ENCODE measurements at regions not wholly inside any gene's neighbourhood (a gene's known extent, or its start where the extent isn't known, plus 50 kb on each side); places are given as distances from the start of the nearest gene placed in this dataset.

DNA sequence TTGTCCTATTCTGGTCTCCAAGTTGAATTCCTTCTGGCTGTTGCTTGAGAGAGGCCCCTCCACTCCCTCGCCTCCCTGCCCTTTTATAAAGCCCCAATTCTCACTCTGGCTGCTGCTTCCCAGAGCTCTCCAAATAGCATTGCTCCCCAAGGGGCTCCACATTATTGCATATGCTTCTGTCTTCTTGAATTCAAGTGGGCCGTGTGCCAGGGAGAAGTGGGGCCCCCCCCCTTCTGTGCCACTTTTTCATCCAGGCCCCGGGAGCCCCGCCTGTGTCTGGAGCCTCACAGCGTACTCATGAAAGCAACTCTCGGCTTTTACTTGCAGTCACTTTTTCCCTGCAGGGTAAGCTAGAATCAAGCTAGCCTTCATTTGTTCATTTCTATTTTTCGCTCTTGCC is 265.1 kb downstream of the CCSER2 start:
- no peaks in the 10 kb centered on the region for H3K27me3 ChIP-seq (ENCODE audit: low read length)
- H2AFZ ChIP-seq (ENCODE audit: low read depth, low read length, severe bottlenecking), result no peak overlapping the region
- H3K79me2 ChIP-seq (ENCODE audit: insufficient read depth, low read length), result no peaks in the 10 kb centered on the region
- H3K9ac ChIP-seq (ENCODE audit: low read length), result no peak overlapping the region
- no peak overlapping the region for H3K4me3 ChIP-seq (ENCODE audit: insufficient read depth, low read length, poor library complexity, severe bottlenecking)
- no peaks in the 10 kb centered on the region for H3F3A ChIP-seq (ENCODE audit: insufficient read depth)
- H3K9me3 ChIP-seq (ENCODE audit: insufficient read depth, low read length), result no peaks in the 10 kb centered on the region
- H3K36me3 ChIP-seq (ENCODE audit: low read length), result no peaks in the 10 kb centered on the region
- no peak overlapping the region for H3K27ac ChIP-seq (ENCODE audit: low read depth, low read length)
- H3K4me2 ChIP-seq (ENCODE audit: low read depth, low read length, poor library complexity, severe bottlenecking), result no peak overlapping the region
- no peaks in the 10 kb centered on the region for H3K9me2 ChIP-seq (replicated peaks; ENCODE audit: insufficient read depth, low read length)
- TF ChIP-seq EZH2phosphoT487 (conservative IDR thresholded peaks at IDR 0.05; ENCODE audit: low read length), result no peak
- TF ChIP-seq, protein P1, sequence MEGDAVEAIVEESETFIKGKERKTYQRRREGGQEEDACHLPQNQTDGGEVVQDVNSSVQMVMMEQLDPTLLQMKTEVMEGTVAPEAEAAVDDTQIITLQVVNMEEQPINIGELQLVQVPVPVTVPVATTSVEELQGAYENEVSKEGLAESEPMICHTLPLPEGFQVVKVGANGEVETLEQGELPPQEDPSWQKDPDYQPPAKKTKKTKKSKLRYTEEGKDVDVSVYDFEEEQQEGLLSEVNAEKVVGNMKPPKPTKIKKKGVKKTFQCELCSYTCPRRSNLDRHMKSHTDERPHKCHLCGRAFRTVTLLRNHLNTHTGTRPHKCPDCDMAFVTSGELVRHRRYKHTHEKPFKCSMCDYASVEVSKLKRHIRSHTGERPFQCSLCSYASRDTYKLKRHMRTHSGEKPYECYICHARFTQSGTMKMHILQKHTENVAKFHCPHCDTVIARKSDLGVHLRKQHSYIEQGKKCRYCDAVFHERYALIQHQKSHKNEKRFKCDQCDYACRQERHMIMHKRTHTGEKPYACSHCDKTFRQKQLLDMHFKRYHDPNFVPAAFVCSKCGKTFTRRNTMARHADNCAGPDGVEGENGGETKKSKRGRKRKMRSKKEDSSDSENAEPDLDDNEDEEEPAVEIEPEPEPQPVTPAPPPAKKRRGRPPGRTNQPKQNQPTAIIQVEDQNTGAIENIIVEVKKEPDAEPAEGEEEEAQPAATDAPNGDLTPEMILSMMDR (IDR thresholded peaks at IDR 0.05; ENCODE audit: insufficient read depth, low read length, poor library complexity, severe bottlenecking), result no peak
- H4K20me1 ChIP-seq (ENCODE audit: low read depth, low read length), result no peaks in the 10 kb centered on the region

GRCh38 chr10:84596585-84596984 is 268.2 kb downstream of the CCSER2 start:
- TF ChIP-seq, protein P1 (IDR thresholded peaks at IDR 0.05; ENCODE audit: insufficient read depth, low read length, poor library complexity, severe bottlenecking), result no peak
- TF ChIP-seq EZH2phosphoT487 (conservative IDR thresholded peaks at IDR 0.05; ENCODE audit: low read length), result no peak
- Histone ChIP-seq H3K79me2 (ENCODE audit: insufficient read depth, low read length) (no peaks in the 10 kb centered on the region), H2AFZ (ENCODE audit: low read depth, low read length, severe bottlenecking) (no peak overlapping the region), H3K27me3 (ENCODE audit: low read length) (no peaks in the 10 kb centered on the region), H3F3A (ENCODE audit: insufficient read depth) (no peaks in the 10 kb centered on the region), H3K9me3 (ENCODE audit: insufficient read depth, low read length) (no peaks in the 10 kb centered on the region), H3K4me2 (ENCODE audit: low read depth, low read length, poor library complexity, severe bottlenecking) (no peak overlapping the region), H3K9ac (ENCODE audit: low read length) (no peak overlapping the region), H4K20me1 (ENCODE audit: low read depth, low read length) (no peaks in the 10 kb centered on the region), H3K27ac (ENCODE audit: low read depth, low read length) (no peak overlapping the region), H3K4me3 (ENCODE audit: insufficient read depth, low read length, poor library complexity, severe bottlenecking) (no peak overlapping the region), H3K36me3 (ENCODE audit: low read length) (no peaks in the 10 kb centered on the region), H3K9me2 (replicated peaks; ENCODE audit: insufficient read depth, low read length) (no peaks in the 10 kb centered on the region)

DNA sequence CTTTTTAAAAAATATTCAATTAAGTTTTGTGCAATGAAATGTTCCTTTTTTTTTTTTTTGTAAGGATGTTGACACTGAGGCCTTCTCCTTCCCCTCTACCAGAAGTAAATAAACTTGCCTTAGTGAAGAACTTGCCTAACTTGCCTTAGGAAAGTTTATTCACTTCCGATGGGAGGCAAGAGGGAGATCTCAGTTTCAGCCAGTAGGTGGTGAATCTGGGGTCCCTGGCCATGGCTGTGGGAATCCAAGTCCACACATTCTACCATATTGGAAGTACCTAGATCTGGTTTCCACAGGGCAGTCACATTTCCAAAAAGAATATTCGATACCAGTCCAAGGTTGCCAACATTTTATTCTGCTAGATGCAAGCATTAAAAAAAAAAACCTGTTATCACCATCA is 270.9 kb downstream of the CCSER2 start:
- no peaks in the 10 kb centered on the region for H3F3A ChIP-seq (ENCODE audit: insufficient read depth)
- H3K9ac ChIP-seq (ENCODE audit: low read length), result no peak overlapping the region
- no peaks in the 10 kb centered on the region for H3K9me3 ChIP-seq (ENCODE audit: insufficient read depth, low read length)

More for the DNA sequence above, 270.9 kb downstream of the CCSER2 start:
- H3K4me2 ChIP-seq (ENCODE audit: low read depth, low read length, poor library complexity, severe bottlenecking), result no peak overlapping the region
- no peaks in the 10 kb centered on the region for H4K20me1 ChIP-seq (ENCODE audit: low read depth, low read length)
- no peaks in the 10 kb centered on the region for H3K27me3 ChIP-seq (ENCODE audit: low read length)
- no peak overlapping the region for H3K4me3 ChIP-seq (ENCODE audit: insufficient read depth, low read length, poor library complexity, severe bottlenecking)
- TF ChIP-seq, protein P1 (IDR thresholded peaks at IDR 0.05; ENCODE audit: insufficient read depth, low read length, poor library complexity, severe bottlenecking), result no peak
- TF ChIP-seq EZH2phosphoT487 (conservative IDR thresholded peaks at IDR 0.05; ENCODE audit: low read length), result no peak
- H2AFZ ChIP-seq (ENCODE audit: low read depth, low read length, severe bottlenecking), result no peak overlapping the region
- no peaks in the 10 kb centered on the region for H3K9me2 ChIP-seq (replicated peaks; ENCODE audit: insufficient read depth, low read length)
- no peaks in the 10 kb centered on the region for H3K79me2 ChIP-seq (ENCODE audit: insufficient read depth, low read length)
- no peak overlapping the region for H3K27ac ChIP-seq (ENCODE audit: low read depth, low read length)
- H3K36me3 ChIP-seq (ENCODE audit: low read length), result no peaks in the 10 kb centered on the region
